ENCODE measurements at regions not wholly inside any gene's neighbourhood (a gene's known extent, or its start where the extent isn't known, plus 50 kb on each side); places are given as distances from the start of the nearest gene placed in this dataset.

DNA sequence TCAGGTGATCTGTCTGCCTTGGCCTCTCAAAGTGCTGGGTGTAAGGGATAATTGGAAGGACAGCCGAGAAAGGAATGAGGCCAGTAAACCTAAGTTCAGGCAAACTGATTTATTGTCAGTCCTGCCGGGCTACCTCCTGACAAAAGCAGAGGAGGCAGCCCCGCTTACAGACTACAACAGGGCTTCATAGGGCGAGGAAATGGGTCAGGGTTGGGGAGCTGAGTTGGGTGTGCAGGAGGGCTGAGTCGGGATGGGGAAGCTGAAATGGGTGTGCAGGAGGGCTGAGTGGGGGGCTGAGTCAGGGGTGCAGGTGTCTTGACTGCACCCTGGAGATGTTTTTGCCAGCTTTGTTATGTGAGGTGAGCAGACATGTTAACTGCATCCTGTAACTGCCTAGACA, 210.2 kb downstream of the SLITRK6 start:
- H3K27ac ChIP-seq (ENCODE audit: insufficient read depth, low read length) = no peak overlapping the region
- no peak for DNase-seq
- no peaks in the 10 kb centered on the region; the same call in 1 of the 2 replicates for H3K4me1 ChIP-seq (ENCODE audit: control insufficient read depth, insufficient read depth, low read length)
- ChIA-PET CTCF (no interaction called here), POLR2A (ENCODE audit: unreplicated experiment) (no interaction called here)
- H2AK9ac ChIP-seq (replicated peaks; ENCODE audit: low read depth, low read length, poor library complexity) = no peak overlapping the region
- ATAC-seq (ENCODE audit: low read depth) = no peak
- WGBS, 2 experiments (ENCODE audit: extremely low coverage in 2 of 2, insufficient read length in 1 of 2) = 83% methylated on average over 1 of the region's 5 CpGs; no CpG with 5 or more reads in 1 of the 2 experiments
- no peak overlapping the region for H3K14ac ChIP-seq (replicated peaks; ENCODE audit: low read depth, low read length)
- H2AK5ac ChIP-seq (ENCODE audit: low read depth, low read length) = no peak overlapping the region; the same call in 1 of the 2 replicates
- H3K56ac ChIP-seq (ENCODE audit: extremely low read depth, insufficient read depth, low read length) = no peak overlapping the region
- H3K9me1 ChIP-seq (ENCODE audit: insufficient read depth, low read length) = 0 out of 2 replicates have a peak, but pooled peaks cover 3% of the 10 kb centered on the region
- no peak overlapping the region for H2BK120ac ChIP-seq (ENCODE audit: low read depth, low read length)
- H2AFZ ChIP-seq (replicated peaks; ENCODE audit: low read length, poor library complexity) = no peak overlapping the region
- H4K20me1 ChIP-seq (ENCODE audit: insufficient read depth, low read length) = no peaks in the 10 kb centered on the region
- no TSS peak for BruUV-seq (replicated peaks)
- no peak overlapping the region for H2BK15ac ChIP-seq (ENCODE audit: low read depth, low read length)
- TF ChIP-seq, protein P1, sequence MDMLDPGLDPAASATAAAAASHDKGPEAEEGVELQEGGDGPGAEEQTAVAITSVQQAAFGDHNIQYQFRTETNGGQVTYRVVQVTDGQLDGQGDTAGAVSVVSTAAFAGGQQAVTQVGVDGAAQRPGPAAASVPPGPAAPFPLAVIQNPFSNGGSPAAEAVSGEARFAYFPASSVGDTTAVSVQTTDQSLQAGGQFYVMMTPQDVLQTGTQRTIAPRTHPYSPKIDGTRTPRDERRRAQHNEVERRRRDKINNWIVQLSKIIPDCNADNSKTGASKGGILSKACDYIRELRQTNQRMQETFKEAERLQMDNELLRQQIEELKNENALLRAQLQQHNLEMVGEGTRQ (IDR thresholded peaks at IDR 0.05; ENCODE audit: low read depth, low read length) = no peak
- TF ChIP-seq BHLHE40 (IDR thresholded peaks at IDR 0.05; ENCODE audit: low read depth, low read length) = no peak
- no peak overlapping the region for H3K9ac ChIP-seq (ENCODE audit: low read depth, low read length)
- H3K9me3 ChIP-seq (ENCODE audit: control insufficient read depth, insufficient read depth, low read length) = no peaks in the 10 kb centered on the region
- no peaks in the 10 kb centered on the region for H3K36me3 ChIP-seq (ENCODE audit: control insufficient read depth, insufficient read depth, low read length)
- H3K23ac ChIP-seq (ENCODE audit: low read depth, low read length) = no peak overlapping the region
- H3K18ac ChIP-seq (ENCODE audit: low read depth, low read length) = no peak overlapping the region
- no peak overlapping the region for H3K4me2 ChIP-seq (ENCODE audit: low read depth, low read length)
- no peak overlapping the region for H4K8ac ChIP-seq (ENCODE audit: low read depth in 2 of 2, low read length in 2 of 2)
- H2BK5ac ChIP-seq (ENCODE audit: low read depth, low read length, poor library complexity, severe bottlenecking) = no peak overlapping the region
- H3K4me3 ChIP-seq (ENCODE audit: insufficient read depth, low read depth, low read length) = no peak overlapping the region
- no peak overlapping the region for H2BK20ac ChIP-seq (ENCODE audit: low read depth, low read length)
- no peak overlapping the region for H4K5ac ChIP-seq (ENCODE audit: low read depth, low read length)
- dilution Hi-C loops (cut with HindIII; ENCODE audit: low sequenced_read_pairs, unreplicated experiment) (no loop called here), intact Hi-C loops (cut with micrococcal nuclease) (loop anchor here (10.0 kb wide), 1 partner anchor 534 kb away; no protein-coding TSS in a partner anchor), in situ Hi-C loops (cut with MboI; ENCODE audit: low sequenced_read_pairs) (no loop called here)
- 0 out of 2 replicates have a peak overlapping the region, but pooled peaks have one; percentile 15 for H3K4ac ChIP-seq (ENCODE audit: low read depth, low read length)
- no peak overlapping the region for H4K91ac ChIP-seq (ENCODE audit: insufficient read depth, low read depth, low read length)
- no peaks in the 10 kb centered on the region for H3K27me3 ChIP-seq (ENCODE audit: control insufficient read depth, insufficient read depth, low read length)
- no peaks in the 10 kb centered on the region for H3K79me1 ChIP-seq (ENCODE audit: low read depth in 1 of 2, low read length in 2 of 2)

All from IMR-90 (cell line).